ENCODE measurements at regions not wholly inside any gene's neighbourhood (a gene's known extent, or its start where the extent isn't known, plus 50 kb on each side); places are given as distances from the start of the nearest gene placed in this dataset.

DNA sequence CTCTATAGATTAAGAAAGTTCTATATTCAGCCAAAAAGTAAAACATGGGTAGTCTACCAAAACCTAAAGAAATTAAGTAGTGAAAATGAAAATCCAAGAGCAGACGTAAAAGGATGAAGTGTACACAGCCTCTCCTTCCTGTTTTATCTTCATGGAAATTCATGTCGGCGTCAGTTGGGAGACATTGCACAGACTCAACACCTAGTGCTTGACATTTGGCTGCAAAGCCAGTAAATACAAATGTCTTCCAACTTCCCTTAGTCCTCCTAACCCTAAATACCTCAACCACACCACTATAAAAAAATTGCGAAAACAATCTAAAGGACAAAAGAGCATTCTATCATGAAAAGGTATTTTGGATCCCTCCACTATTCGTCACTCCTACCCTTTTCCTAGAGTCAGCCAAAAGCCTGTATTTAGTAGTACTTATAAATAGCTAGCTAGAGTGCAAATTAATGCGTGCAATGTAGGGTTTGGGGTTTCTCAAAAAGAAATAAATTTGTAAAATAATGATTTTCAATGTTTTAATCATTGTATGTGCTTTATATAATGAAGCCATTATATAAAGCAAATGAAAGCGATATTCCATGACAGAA lies 56.4 kb upstream of the TRPC4 start:
- TF ChIP-seq, protein P1, sequence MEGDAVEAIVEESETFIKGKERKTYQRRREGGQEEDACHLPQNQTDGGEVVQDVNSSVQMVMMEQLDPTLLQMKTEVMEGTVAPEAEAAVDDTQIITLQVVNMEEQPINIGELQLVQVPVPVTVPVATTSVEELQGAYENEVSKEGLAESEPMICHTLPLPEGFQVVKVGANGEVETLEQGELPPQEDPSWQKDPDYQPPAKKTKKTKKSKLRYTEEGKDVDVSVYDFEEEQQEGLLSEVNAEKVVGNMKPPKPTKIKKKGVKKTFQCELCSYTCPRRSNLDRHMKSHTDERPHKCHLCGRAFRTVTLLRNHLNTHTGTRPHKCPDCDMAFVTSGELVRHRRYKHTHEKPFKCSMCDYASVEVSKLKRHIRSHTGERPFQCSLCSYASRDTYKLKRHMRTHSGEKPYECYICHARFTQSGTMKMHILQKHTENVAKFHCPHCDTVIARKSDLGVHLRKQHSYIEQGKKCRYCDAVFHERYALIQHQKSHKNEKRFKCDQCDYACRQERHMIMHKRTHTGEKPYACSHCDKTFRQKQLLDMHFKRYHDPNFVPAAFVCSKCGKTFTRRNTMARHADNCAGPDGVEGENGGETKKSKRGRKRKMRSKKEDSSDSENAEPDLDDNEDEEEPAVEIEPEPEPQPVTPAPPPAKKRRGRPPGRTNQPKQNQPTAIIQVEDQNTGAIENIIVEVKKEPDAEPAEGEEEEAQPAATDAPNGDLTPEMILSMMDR (conservative IDR thresholded peaks at IDR 0.05; ENCODE audit: low read depth, low read length) = no peak
- Histone ChIP-seq H3K4me1 (ENCODE audit: low read depth, poor library complexity, severe bottlenecking) (peaks cover 10% of the 10 kb centered on the region), H3K27me3 (ENCODE audit: insufficient read depth, low read depth) (no peaks in the 10 kb centered on the region), H2AFZ (ENCODE audit: low read depth) (no peak overlapping the region), H3K36me3 (ENCODE audit: insufficient read depth) (no peaks in the 10 kb centered on the region), H3K4me3 (IDR thresholded peaks at IDR 0.05; ENCODE audit: insufficient read depth, low read depth, low read length) (no peak overlapping the region), H3K27ac (no peak overlapping the region), H3K79me2 (ENCODE audit: insufficient read depth, low read depth) (no peaks in the 10 kb centered on the region), H3K9ac (no peak overlapping the region), H4K20me1 (ENCODE audit: insufficient read depth) (no peaks in the 10 kb centered on the region), H3K4me2 (no peak overlapping the region)

DNA sequence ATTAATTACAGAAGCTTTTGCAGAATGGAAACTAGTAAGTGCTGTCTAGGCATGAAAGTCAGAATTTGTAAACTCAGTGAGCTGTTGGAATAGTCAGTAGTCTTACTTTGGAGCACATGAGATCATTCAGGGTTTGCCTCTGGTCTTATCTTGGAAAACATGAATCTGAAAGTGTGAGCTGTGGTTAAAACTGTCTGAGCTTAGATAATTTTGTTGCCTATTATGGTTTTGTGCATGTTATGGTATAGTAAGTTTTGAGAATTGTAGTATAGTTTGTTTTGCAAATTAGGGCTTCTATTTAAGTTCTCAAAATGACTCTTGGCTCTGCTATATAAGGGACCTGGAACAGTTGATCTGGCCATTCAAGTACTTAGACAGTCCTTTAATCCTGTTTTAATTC lies 53.7 kb upstream of the TRPC4 start:
- Histone ChIP-seq H4K20me1 (ENCODE audit: insufficient read depth) (no peaks in the 10 kb centered on the region), H3K27me3 (ENCODE audit: insufficient read depth, low read depth) (no peaks in the 10 kb centered on the region), H3K4me2 (no peak overlapping the region), H2AFZ (ENCODE audit: low read depth) (no peak overlapping the region), H3K4me1 (ENCODE audit: low read depth, poor library complexity, severe bottlenecking) (peaks cover 10% of the 10 kb centered on the region), H3K9ac (no peak overlapping the region), H3K36me3 (ENCODE audit: insufficient read depth) (no peaks in the 10 kb centered on the region), H3K27ac (no peak overlapping the region), H3K79me2 (ENCODE audit: insufficient read depth, low read depth) (no peaks in the 10 kb centered on the region), H3K4me3 (IDR thresholded peaks at IDR 0.05; ENCODE audit: insufficient read depth, low read depth, low read length) (no peak overlapping the region)
- TF ChIP-seq, protein P1 (conservative IDR thresholded peaks at IDR 0.05; ENCODE audit: low read depth, low read length) = no peak

DNA sequence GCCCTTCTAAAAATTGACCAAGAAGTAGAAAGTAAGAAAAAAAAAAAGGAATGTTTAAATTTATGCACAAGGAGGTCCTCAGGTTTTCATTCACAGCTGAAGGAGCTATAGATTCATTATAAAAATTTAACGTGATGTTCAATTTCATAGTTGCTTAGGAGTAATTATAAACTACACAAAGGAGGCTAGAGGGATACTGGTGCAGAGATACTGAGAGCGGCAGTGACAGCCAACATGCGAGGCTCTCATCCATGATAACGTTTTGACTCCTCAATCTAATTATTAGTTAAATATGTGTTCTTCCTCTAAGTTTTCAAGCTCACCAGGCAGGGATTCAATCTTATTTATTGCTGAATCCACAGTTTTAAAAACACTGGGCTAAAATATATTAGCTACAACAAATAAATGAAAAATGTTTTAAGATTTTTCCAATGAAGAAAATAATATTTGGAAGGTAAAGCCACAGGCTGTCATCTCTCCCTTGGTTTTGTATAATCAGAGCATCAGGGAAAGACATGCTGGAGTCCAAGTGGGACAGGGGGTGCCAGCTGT lies 49.8 kb upstream of the TRPC4 start:
- Histone ChIP-seq H3K79me2 (ENCODE audit: insufficient read depth, low read depth) (no peaks in the 10 kb centered on the region), H3K27ac (no peak overlapping the region), H3K36me3 (ENCODE audit: insufficient read depth) (no peaks in the 10 kb centered on the region), H3K4me2 (no peak overlapping the region), H3K4me3 (IDR thresholded peaks at IDR 0.05; ENCODE audit: insufficient read depth, low read depth, low read length) (no peak overlapping the region), H4K20me1 (ENCODE audit: insufficient read depth) (no peaks in the 10 kb centered on the region), H3K4me1 (ENCODE audit: low read depth, poor library complexity, severe bottlenecking) (peaks cover 10% of the 10 kb centered on the region), H2AFZ (ENCODE audit: low read depth) (no peak overlapping the region), H3K27me3 (ENCODE audit: insufficient read depth, low read depth) (no peaks in the 10 kb centered on the region), H3K9ac (no peak overlapping the region)
- TF ChIP-seq, protein P1 (conservative IDR thresholded peaks at IDR 0.05; ENCODE audit: low read depth, low read length) = no peak
